NCI-H524 (cell line): ENCODE measurements at regions not wholly inside any gene's neighbourhood (a gene's known extent, or its start where the extent isn't known, plus 50 kb on each side); places are given as distances from the start of the nearest gene placed in this dataset.
"Not testable (repeated sequence)": the region's sequence is repeated elsewhere in the genome, so short reads cannot be mapped to it uniquely, and the experiment has no call there.

ENCODE experiments used
- DNase-seq, 2 experiments: peaks; one replicate each; lab custom pipeline; 2025; lab: John Stamatoyannopoulos, UW

- no peak for DNase-seq
Measured at GRCh38 chrX:65610481-65610880, 57.0 kb upstream of the MSN start.

GRCh38 chrX:65610040-65610439, 57.4 kb upstream of the MSN start:
- no peak for DNase-seq

- no peak for DNase-seq
Measured at GRCh38 chrX:65609237-65609636, 58.2 kb upstream of the MSN start.

GRCh38 chrX:65608026-65608425, 59.4 kb upstream of the MSN start:
- DNase-seq = no peak

GRCh38 chrX:65607070-65607742, 60.2 kb upstream of the MSN start:
- DNase-seq = no peak

- DNase-seq = no peak
Measured at GRCh38 chrX:65602221-65602560, 65.3 kb upstream of the MSN start.

GRCh38 chrX:65601530-65602220, 65.8 kb upstream of the MSN start:
- no peak for DNase-seq

GRCh38 chrX:65601126-65601525, 66.3 kb upstream of the MSN start:
- no peak for DNase-seq

GRCh38 chrX:65600106-65600505, 65.5 kb upstream of the LAS1L start:
- no peak for DNase-seq

GRCh38 chrX:65598559-65599147, 64.1 kb upstream of the LAS1L start:
- no peak for DNase-seq

GRCh38 chrX:65596270-65597034, 61.9 kb upstream of the LAS1L start:
- no peak for DNase-seq

GRCh38 chrX:65595460-65595876, 60.9 kb upstream of the LAS1L start:
- peak; percentile 50 to 81 for DNase-seq

GRCh38 chrX:65591206-65591605, 56.6 kb upstream of the LAS1L start:
- no peak for DNase-seq

- DNase-seq = no peak
Measured at GRCh38 chrX:65589304-65589703, 54.7 kb upstream of the LAS1L start.

- no peak for DNase-seq
Measured at GRCh38 chrX:65588795-65589194, 54.2 kb upstream of the LAS1L start.

GRCh38 chrX:65587616-65588526, 53.3 kb upstream of the LAS1L start:
- DNase-seq = no peak

- no peak for DNase-seq
Measured at GRCh38 chrX:65586491-65586890, 51.9 kb upstream of the LAS1L start.

- not testable (repeated sequence) for DNase-seq
Measured at GRCh38 chrX:65585226-65585625, 50.6 kb upstream of the LAS1L start.
